Brain microvascular endothelial cell (primary cell): ENCODE measurements at regions not wholly inside any gene's neighbourhood (a gene's known extent, or its start where the extent isn't known, plus 50 kb on each side); places are given as distances from the start of the nearest gene placed in this dataset.

ENCODE experiments used
- DNase-seq: peaks from one replicate; pipeline ENCODE4 v3.0.0-alpha.2; 2020
- H3K27ac ChIP-seq: fragments of 250-450 bp; sonication (Bioruptor Pico); 2 replicates; pipeline ENCODE4 v1.5.1; 2020; ENCODE audit warnings: mild to moderate bottlenecking, moderate library complexity
- H3K27me3 ChIP-seq: fragments of 250-450 bp; sonication (Bioruptor Pico); replicated peaks from 2 replicates; pipeline ENCODE4 v1.5.1; 2020; ENCODE audit warnings: mild to moderate bottlenecking
- H3K36me3 ChIP-seq: fragments of 250-450 bp; sonication (Bioruptor Pico); replicated peaks from 2 replicates; pipeline ENCODE4 v1.5.1; 2020; ENCODE audit warnings: mild to moderate bottlenecking
- H3K4me3 ChIP-seq: 2 replicates; pipeline ENCODE4 v1.5.1; 2011; ENCODE audit warnings: low read depth, mild to moderate bottlenecking, control low read depth, low read length, moderate library complexity
- CTCF ChIP-seq: IDR thresholded peaks from 2 replicates; pipeline ENCODE4 v1.5.1; 2011; ENCODE audit warnings: low read depth, mild to moderate bottlenecking, moderate library complexity, low read length, control low read depth, inconsistent platforms; ENCODE audit errors: missing control alignments
- in situ Hi-C: cut with HindIII; loops from 2 replicates; pipeline ENCODE4 v1.10.0; 2017; ENCODE audit warnings: low sequenced_read_pairs, low pct_ligation_motif_present

GRCh38 chr4:189084671-189085070 is 856.0 kb upstream of the FRG1 start:
- no peaks in the 10 kb centered on the region for H3K36me3 ChIP-seq
- in situ Hi-C loops, result no loop called here
- no peak overlapping the region for H3K27ac ChIP-seq
- TF ChIP-seq CTCF, result no peak
- no peak overlapping the region for H3K4me3 ChIP-seq
- H3K27me3 ChIP-seq, result no peaks in the 10 kb centered on the region
- DNase-seq, result no peak

GRCh38 chr4:189087971-189088370 is 852.7 kb upstream of the FRG1 start:
- Histone ChIP-seq H3K4me3 (no peak overlapping the region), H3K36me3 (no peaks in the 10 kb centered on the region), H3K27ac (no peak overlapping the region), H3K27me3 (no peaks in the 10 kb centered on the region)
- in situ Hi-C loops, result no loop called here
- no peak for TF ChIP-seq CTCF
- no peak for DNase-seq

GRCh38 chr4:189088780-189089179 is 851.9 kb upstream of the FRG1 start:
- no peak for DNase-seq
- Histone ChIP-seq H3K36me3 (no peaks in the 10 kb centered on the region), H3K27ac (no peak overlapping the region), H3K4me3 (no peak overlapping the region), H3K27me3 (no peaks in the 10 kb centered on the region)
- no peak for TF ChIP-seq CTCF
- in situ Hi-C loops, result no loop called here

GRCh38 chr4:189090174-189090814 is 850.4 kb upstream of the FRG1 start:
- Histone ChIP-seq H3K4me3 (no peak overlapping the region), H3K27ac (no peak overlapping the region), H3K36me3 (no peaks in the 10 kb centered on the region), H3K27me3 (no peaks in the 10 kb centered on the region)
- peak; percentile 31 for DNase-seq
- in situ Hi-C loops, result no loop called here
- peak; percentile 84 for TF ChIP-seq CTCF

- Histone ChIP-seq H3K27me3 (no peaks in the 10 kb centered on the region), H3K36me3 (no peaks in the 10 kb centered on the region), H3K4me3 (no peak overlapping the region), H3K27ac (no peak overlapping the region)
- TF ChIP-seq CTCF, result no peak
- in situ Hi-C loops, result no loop called here
- peak; percentile 43 for DNase-seq
Measured at GRCh38 chr4:189092581-189092980, 848.1 kb upstream of the FRG1 start.

GRCh38 chr4:189096108-189096507 is 844.6 kb upstream of the FRG1 start:
- TF ChIP-seq CTCF, result no peak
- no peak for DNase-seq
- no peaks in the 10 kb centered on the region for H3K36me3 ChIP-seq
- in situ Hi-C loops, result no loop called here
- no peaks in the 10 kb centered on the region for H3K27me3 ChIP-seq
- no peak overlapping the region for H3K4me3 ChIP-seq
- H3K27ac ChIP-seq, result no peak overlapping the region
